ENCODE measurements at regions not wholly inside any gene's neighbourhood (a gene's known extent, or its start where the extent isn't known, plus 50 kb on each side); places are given as distances from the start of the nearest gene placed in this dataset.

- Histone ChIP-seq H3K4me3 (ENCODE audit: low read depth, low read length, poor library complexity, severe bottlenecking) (no peak overlapping the region), H3K36me3 (ENCODE audit: insufficient read depth, low read length) (no peaks in the 10 kb centered on the region), H4K20me1 (ENCODE audit: insufficient read depth, low read length) (no peaks in the 10 kb centered on the region), H3K9me2 (ENCODE audit: low read depth, low read length) (no peaks in the 10 kb centered on the region), H3K79me2 (ENCODE audit: insufficient read depth, low read length) (no peaks in the 10 kb centered on the region), H3K9me3 (ENCODE audit: low read length) (no peaks in the 10 kb centered on the region), H3K27me3 (ENCODE audit: insufficient read depth, low read length) (0 out of 2 replicates have a peak, but pooled peaks cover 2% of the 10 kb centered on the region), H3K9ac (ENCODE audit: low read length) (no peak overlapping the region), H3F3A (ENCODE audit: insufficient read depth, low read length) (no peaks in the 10 kb centered on the region), H3K4me2 (ENCODE audit: low read length) (no peak overlapping the region), H3K27ac (ENCODE audit: low read depth, low read length, poor library complexity, severe bottlenecking) (no peak overlapping the region), H3K4me1 (ENCODE audit: insufficient read depth, low read length, severe bottlenecking) (no peaks in the 10 kb centered on the region), H2AFZ (ENCODE audit: low read length) (no peak overlapping the region)
- TF ChIP-seq EZH2 (IDR thresholded peaks at IDR 0.05; ENCODE audit: borderline replicate concordance, low read length), result no peak
- TF ChIP-seq CTCF (IDR thresholded peaks at IDR 0.05; ENCODE audit: low read length), result no peak
Measured at GRCh38 chr2:134103196-134103595, 150.7 kb upstream of the MGAT5 start.

- H3K27me3 ChIP-seq (ENCODE audit: insufficient read depth, low read length), result 0 out of 2 replicates have a peak, but pooled peaks cover 2% of the 10 kb centered on the region
- H3K79me2 ChIP-seq (ENCODE audit: insufficient read depth, low read length), result no peaks in the 10 kb centered on the region
- H3K4me1 ChIP-seq (ENCODE audit: insufficient read depth, low read length, severe bottlenecking), result no peaks in the 10 kb centered on the region
- H3K4me3 ChIP-seq (ENCODE audit: low read depth, low read length, poor library complexity, severe bottlenecking), result no peak overlapping the region
- no peak overlapping the region for H3K4me2 ChIP-seq (ENCODE audit: low read length)
- H3K9me2 ChIP-seq (ENCODE audit: low read depth, low read length), result no peaks in the 10 kb centered on the region
- no peaks in the 10 kb centered on the region for H4K20me1 ChIP-seq (ENCODE audit: insufficient read depth, low read length)
- no peaks in the 10 kb centered on the region for H3K9me3 ChIP-seq (ENCODE audit: low read length)
- H3K9ac ChIP-seq (ENCODE audit: low read length), result no peak overlapping the region
- no peak overlapping the region for H2AFZ ChIP-seq (ENCODE audit: low read length)
- H3K27ac ChIP-seq (ENCODE audit: low read depth, low read length, poor library complexity, severe bottlenecking), result no peak overlapping the region
- TF ChIP-seq CTCF (IDR thresholded peaks at IDR 0.05; ENCODE audit: low read length) (no peak), EZH2 (IDR thresholded peaks at IDR 0.05; ENCODE audit: borderline replicate concordance, low read length) (no peak)
- H3K36me3 ChIP-seq (ENCODE audit: insufficient read depth, low read length), result no peaks in the 10 kb centered on the region
- no peaks in the 10 kb centered on the region for H3F3A ChIP-seq (ENCODE audit: insufficient read depth, low read length)
Measured at GRCh38 chr2:134104754-134105153, 149.1 kb upstream of the MGAT5 start.

- no peaks in the 10 kb centered on the region for H3F3A ChIP-seq (ENCODE audit: insufficient read depth, low read length)
- no peak overlapping the region for H3K4me3 ChIP-seq (ENCODE audit: low read depth, low read length, poor library complexity, severe bottlenecking)
- H3K4me1 ChIP-seq (ENCODE audit: insufficient read depth, low read length, severe bottlenecking), result no peaks in the 10 kb centered on the region
- H3K27ac ChIP-seq (ENCODE audit: low read depth, low read length, poor library complexity, severe bottlenecking), result no peak overlapping the region
- no peak for TF ChIP-seq CTCF (IDR thresholded peaks at IDR 0.05; ENCODE audit: low read length)
- no peak overlapping the region for H2AFZ ChIP-seq (ENCODE audit: low read length)
- H3K9me2 ChIP-seq (ENCODE audit: low read depth, low read length), result no peaks in the 10 kb centered on the region
- H3K27me3 ChIP-seq (ENCODE audit: insufficient read depth, low read length), result 0 out of 2 replicates have a peak, but pooled peaks cover 2% of the 10 kb centered on the region
- H3K9me3 ChIP-seq (ENCODE audit: low read length), result no peaks in the 10 kb centered on the region
- no peak overlapping the region for H3K4me2 ChIP-seq (ENCODE audit: low read length)
- no peaks in the 10 kb centered on the region for H4K20me1 ChIP-seq (ENCODE audit: insufficient read depth, low read length)
- no peaks in the 10 kb centered on the region for H3K79me2 ChIP-seq (ENCODE audit: insufficient read depth, low read length)
- no peak overlapping the region for H3K9ac ChIP-seq (ENCODE audit: low read length)
- H3K36me3 ChIP-seq (ENCODE audit: insufficient read depth, low read length), result no peaks in the 10 kb centered on the region
Measured at GRCh38 chr2:134107402-134107801, 146.5 kb upstream of the MGAT5 start.
